GM18508 (cell line): ENCODE measurements at regions not wholly inside any gene's neighbourhood (a gene's known extent, or its start where the extent isn't known, plus 50 kb on each side); places are given as distances from the start of the nearest gene placed in this dataset.

Source experiments
- ATAC-seq: cut with Tn5 transposase; IDR thresholded peaks from one replicate; pipeline ENCODE4 v1.9.1; 2021; ENCODE audit warnings: moderate number of reproducible peaks; ENCODE audit not compliant: insufficient read depth, unreplicated experiment

DNA sequence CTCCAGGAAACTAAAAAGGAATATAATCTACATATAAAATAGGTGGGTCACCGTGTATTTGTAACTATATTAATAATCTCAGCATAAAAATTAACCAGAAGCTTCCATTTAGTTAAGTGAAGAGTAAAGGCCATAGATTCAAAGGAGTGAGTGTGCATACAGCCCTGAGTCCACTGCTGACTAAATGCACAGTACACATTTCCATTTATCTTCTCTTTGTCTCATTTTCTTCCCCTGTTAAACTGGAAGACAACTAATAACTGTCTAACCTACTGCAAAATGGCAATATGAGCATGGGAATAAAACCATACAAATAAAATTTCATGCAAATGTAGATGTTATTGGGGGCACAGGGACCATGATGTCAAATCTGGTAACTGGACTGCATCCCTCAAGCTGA, 59.9 kb upstream of the DAB2 start:
- no peak for ATAC-seq

GRCh38 chr5:39482098-39482497, 57.3 kb upstream of the DAB2 start:
- ATAC-seq = no peak

GRCh38 chr5:39479537-39479936, 54.8 kb upstream of the DAB2 start:
- ATAC-seq = no peak

- no peak for ATAC-seq
These were observed 54.1 kb upstream of the DAB2 start for GRCh38 chr5:39478863-39479262.

GRCh38 chr5:39476843-39477220, 52.1 kb upstream of the DAB2 start:
- no peak for ATAC-seq

DNA sequence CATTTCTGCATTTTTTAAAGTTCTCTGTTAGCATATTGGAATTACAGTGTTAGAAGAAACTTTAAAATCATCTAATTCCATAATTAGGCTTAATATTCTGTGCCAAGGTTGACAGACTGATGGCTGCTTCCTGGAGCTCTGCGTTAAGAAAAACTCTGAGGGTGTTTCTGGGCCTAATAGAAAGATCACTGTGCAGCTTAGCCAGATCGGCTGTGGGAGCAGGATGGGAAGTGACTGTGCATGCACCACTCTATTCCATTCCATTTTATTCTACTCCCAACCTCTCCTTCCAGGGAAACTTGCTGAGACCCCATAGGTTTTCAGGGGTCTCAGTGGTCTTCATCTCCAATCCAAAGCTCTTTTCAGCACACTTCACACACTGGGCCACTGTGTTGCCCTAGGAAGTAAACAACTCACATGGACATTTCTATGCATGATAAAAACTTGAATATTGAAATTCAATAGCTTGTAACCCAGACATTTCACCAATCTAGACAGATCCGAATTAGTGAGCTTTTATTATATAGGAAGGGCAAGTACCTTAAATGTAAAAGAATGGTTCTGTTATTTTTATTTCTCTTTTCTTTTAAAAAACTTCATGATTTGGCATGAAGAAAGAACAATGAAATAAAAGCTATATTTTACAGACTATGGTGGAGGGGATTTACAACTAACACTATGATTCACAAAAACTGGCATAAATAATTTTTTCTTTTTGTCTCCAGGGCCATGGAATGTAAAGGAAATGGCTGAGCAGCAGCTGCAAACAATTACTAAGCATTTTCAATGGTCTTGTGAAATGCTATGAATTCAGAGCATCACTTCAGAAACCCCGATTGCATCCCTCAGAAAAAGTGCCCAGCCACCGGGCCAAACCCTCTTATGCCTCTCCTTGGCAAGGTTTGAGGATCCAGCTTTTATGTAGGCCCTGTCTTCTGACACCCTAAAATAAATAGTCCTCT, 51.4 kb upstream of the DAB2 start:
- no peak for ATAC-seq

DNA sequence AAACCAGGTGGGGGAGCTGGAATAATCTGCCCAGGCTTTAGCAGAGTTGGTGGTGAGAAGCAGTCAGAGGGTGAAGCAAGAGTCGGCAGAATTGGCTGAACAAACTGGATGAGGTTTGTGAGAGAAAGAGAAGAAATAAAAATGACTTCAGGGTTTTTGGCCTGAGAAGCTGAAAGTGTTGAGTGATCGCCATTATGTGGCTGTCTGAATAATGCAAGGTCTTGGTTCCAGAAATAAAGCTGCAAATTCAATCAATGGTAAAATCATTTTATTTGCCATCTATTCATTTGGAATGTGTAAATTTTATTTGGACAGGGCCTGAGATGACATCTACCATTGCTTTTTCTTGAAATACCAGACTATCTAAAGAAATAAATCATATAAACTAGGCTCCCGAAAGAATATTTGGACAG, 50.4 kb upstream of the DAB2 start:
- no peak for ATAC-seq
